Testis (tissue), 2 donors: ENCODE measurements at regions not wholly inside any gene's neighbourhood (a gene's known extent, or its start where the extent isn't known, plus 50 kb on each side); places are given as distances from the start of the nearest gene placed in this dataset.

ENCODE experiments used
- POLR2A ChIP-seq: fragments of 450-650 bp; IDR thresholded peaks from one replicate; pipeline ENCODE4 v1.6.1; 2017; ENCODE audit warnings: antibody characterized with exemption, mild to moderate bottlenecking, moderate library complexity
- TF ChIP-seq, protein P1 (sequence below), 3 experiments: fragments of 450-650 bp in 2 of 3; fragments of 200-600 bp in 1 of 3; sonication (generic) in 1 of 3; IDR thresholded peaks; one replicate each; pipeline ENCODE4 v1.5.1; 2016 to 2019; ENCODE audit warnings: antibody characterized with exemption in 3 of 3, mild to moderate bottlenecking in 2 of 3, moderate library complexity in 1 of 3

DNA sequence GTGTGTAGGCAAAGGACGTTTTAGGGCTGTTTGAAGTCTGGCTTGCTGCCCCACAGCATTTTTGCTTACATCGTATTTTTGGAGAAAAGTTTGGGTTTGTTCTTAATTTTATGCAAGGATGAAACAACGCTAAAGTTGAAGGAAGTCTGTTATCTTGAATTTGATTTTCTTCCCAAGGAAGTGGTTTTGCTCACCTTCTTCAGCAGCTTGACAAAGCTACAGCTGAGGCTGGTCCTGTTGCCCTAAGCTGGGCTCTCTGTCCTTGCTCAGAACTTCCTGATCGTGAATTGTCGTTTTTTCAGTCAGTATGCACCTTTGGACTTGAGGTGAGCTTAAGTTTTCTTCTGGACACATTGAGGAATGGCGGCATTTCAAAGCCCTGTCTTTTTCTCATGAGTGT lies 62.1 kb upstream of the GSX1 start:
- TF ChIP-seq, protein P1, sequence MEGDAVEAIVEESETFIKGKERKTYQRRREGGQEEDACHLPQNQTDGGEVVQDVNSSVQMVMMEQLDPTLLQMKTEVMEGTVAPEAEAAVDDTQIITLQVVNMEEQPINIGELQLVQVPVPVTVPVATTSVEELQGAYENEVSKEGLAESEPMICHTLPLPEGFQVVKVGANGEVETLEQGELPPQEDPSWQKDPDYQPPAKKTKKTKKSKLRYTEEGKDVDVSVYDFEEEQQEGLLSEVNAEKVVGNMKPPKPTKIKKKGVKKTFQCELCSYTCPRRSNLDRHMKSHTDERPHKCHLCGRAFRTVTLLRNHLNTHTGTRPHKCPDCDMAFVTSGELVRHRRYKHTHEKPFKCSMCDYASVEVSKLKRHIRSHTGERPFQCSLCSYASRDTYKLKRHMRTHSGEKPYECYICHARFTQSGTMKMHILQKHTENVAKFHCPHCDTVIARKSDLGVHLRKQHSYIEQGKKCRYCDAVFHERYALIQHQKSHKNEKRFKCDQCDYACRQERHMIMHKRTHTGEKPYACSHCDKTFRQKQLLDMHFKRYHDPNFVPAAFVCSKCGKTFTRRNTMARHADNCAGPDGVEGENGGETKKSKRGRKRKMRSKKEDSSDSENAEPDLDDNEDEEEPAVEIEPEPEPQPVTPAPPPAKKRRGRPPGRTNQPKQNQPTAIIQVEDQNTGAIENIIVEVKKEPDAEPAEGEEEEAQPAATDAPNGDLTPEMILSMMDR (IDR thresholded peaks at IDR 0.05), result no peak
- TF ChIP-seq POLR2A, result no peak
